CD4-positive, alpha-beta T cell (primary cell): ENCODE measurements at regions not wholly inside any gene's neighbourhood (a gene's known extent, or its start where the extent isn't known, plus 50 kb on each side); places are given as distances from the start of the nearest gene placed in this dataset.
"Not testable (repeated sequence)": the region's sequence is repeated elsewhere in the genome, so short reads cannot be mapped to it uniquely, and the experiment has no call there.

Experiments
- ATAC-seq: fragments of 200-7000 bp; cut with Tn5 transposase; one replicate; pipeline ENCODE4 v1.10.0; 2022; ENCODE audit warnings: mild to moderate bottlenecking; ENCODE audit not compliant: poor library complexity
- CTCF ChIA-PET: fragments of 350-600 bp; sonication (Branson Sonifier 250); formaldehyde crosslinking; loops from one replicate; lab custom pipeline; 2021; ENCODE audit warnings: antibody characterized with exemption, inconsistent platforms; lab: Charles Lee
- POLR2A ChIA-PET: fragments of 350-600 bp; sonication (Branson Sonifier 250); formaldehyde crosslinking; loops from one replicate; lab custom pipeline; 2021; ENCODE audit warnings: antibody characterized with exemption, inconsistent platforms; lab: Charles Lee
- DNase-seq, 14 experiments: peaks; one replicate each; pipeline ENCODE4 v3.0.0-alpha.2; 2013 to 2020; ENCODE audit warnings: mixed read lengths in 2 of 14
- H3K27ac ChIP-seq, 2 donors: one replicate each; pipeline versions ENCODE4 v1.5.1 to v1.7.0; 2013; ENCODE audit warnings: low read length in 2 of 2, low read depth in 1 of 2, mild to moderate bottlenecking in 1 of 2
- H3K27me3 ChIP-seq, 2 experiments: 1 replicate in 1 of 2; 2 replicates in 1 of 2; pipeline versions ENCODE4 v1.6.1 to v1.7.0; 2013; ENCODE audit warnings: low read length in 2 of 2, control low read depth in 1 of 2, mild to moderate bottlenecking in 1 of 2, moderate library complexity in 1 of 2; ENCODE audit not compliant: insufficient read depth in 2 of 2, control insufficient read depth in 1 of 2
- H3K36me3 ChIP-seq: one replicate; pipeline ENCODE4 v1.6.1; 2013; ENCODE audit warnings: low read length, control low read depth; ENCODE audit not compliant: insufficient read depth
- H3K4me1 ChIP-seq: one replicate; pipeline ENCODE4 v1.6.1; 2013; ENCODE audit warnings: low read length, control low read depth; ENCODE audit not compliant: insufficient read depth
- H3K4me3 ChIP-seq: one replicate; pipeline ENCODE4 v1.5.1; 2013; ENCODE audit warnings: mild to moderate bottlenecking, low read length, moderate library complexity
- H3K9me3 ChIP-seq, 2 experiments: 1 replicate in 1 of 2; 2 replicates in 1 of 2; pipeline versions ENCODE4 v1.6.1 to v1.7.0; 2013; ENCODE audit warnings: low read length in 2 of 2, mild to moderate bottlenecking in 2 of 2, control low read depth in 1 of 2, moderate library complexity in 1 of 2; ENCODE audit not compliant: control insufficient read depth in 1 of 2, insufficient read depth in 1 of 2
- H3K27ac Mint-ChIP-seq: one replicate; pipeline ENCODE4 v1.8.0; 2020; ENCODE audit warnings: mixed read lengths
- H3K27me3 Mint-ChIP-seq: one replicate; pipeline ENCODE4 v1.8.0; 2021; ENCODE audit warnings: mixed read lengths
- H3K36me3 Mint-ChIP-seq: one replicate; pipeline ENCODE4 v1.8.0; 2021; ENCODE audit warnings: low read depth, mixed read lengths
- H3K4me1 Mint-ChIP-seq: one replicate; pipeline ENCODE4 v1.8.0; 2021; ENCODE audit warnings: low read depth, mixed read lengths
- H3K4me3 Mint-ChIP-seq: one replicate; pipeline ENCODE4 v1.8.0; 2020; ENCODE audit warnings: mild to moderate bottlenecking, mixed read lengths
- H3K9me3 Mint-ChIP-seq: one replicate; pipeline ENCODE4 v1.8.0; 2020; ENCODE audit warnings: mixed read lengths
- CTCF ChIP-seq: fragments of 200-600 bp; IDR thresholded peaks from one replicate; pipeline ENCODE4 v1.8.0; 2022; ENCODE audit warnings: antibody characterized with exemption, mild to moderate bottlenecking
- intact Hi-C, 2 experiments: fragments of 100-400 bp; cut with DNase I in 1 of 2; cut with micrococcal nuclease in 1 of 2; formaldehyde crosslinking; loops; one replicate each; pipeline versions ENCODE4 v1.15.1 to v1.9.0; 2023 to 2025; cut with DNase I, micrococcal nuclease

- Histone ChIP-seq H3K27me3 (no peaks in the 10 kb centered on the region), H3K36me3 (no peaks in the 10 kb centered on the region), H3K27ac (no peak overlapping the region), H3K9me3 (peaks cover 0 to 12% of the 10 kb centered on the region in 2 experiments), H3K4me3 (no peak overlapping the region), H3K4me1 (no peaks in the 10 kb centered on the region)
- no peak for TF ChIP-seq CTCF
- H3K9me3 Mint-ChIP-seq, result no peaks in the 10 kb centered on the region
- ATAC-seq, result no peak
- no peak overlapping the region for H3K27ac Mint-ChIP-seq
- no peak overlapping the region for H3K4me3 Mint-ChIP-seq
- no peak for DNase-seq
- H3K36me3 Mint-ChIP-seq, result no peaks in the 10 kb centered on the region
- CTCF ChIA-PET, result no interaction called here
- POLR2A ChIA-PET, result no interaction called here
- no peaks in the 10 kb centered on the region for H3K27me3 Mint-ChIP-seq
- intact Hi-C loops, result no loop called here
- no peaks in the 10 kb centered on the region for H3K4me1 Mint-ChIP-seq
Measured at GRCh38 chr4:159937595-159937994, 834.7 kb downstream of the RAPGEF2 start.

- H3K36me3 Mint-ChIP-seq, CTCF ChIA-PET, H3K4me3 ChIP-seq, H3K4me3 Mint-ChIP-seq, DNase-seq, H3K4me1 ChIP-seq, H3K27ac ChIP-seq, H3K27ac Mint-ChIP-seq, H3K4me1 Mint-ChIP-seq, intact Hi-C loops, ATAC-seq, H3K27me3 Mint-ChIP-seq, H3K9me3 ChIP-seq, H3K27me3 ChIP-seq, H3K9me3 Mint-ChIP-seq, POLR2A ChIA-PET, H3K36me3 ChIP-seq: not testable (repeated sequence)
Measured at GRCh38 chr4:159939681-159940080, 836.8 kb downstream of the RAPGEF2 start.

GRCh38 chr4:159941076-159941475, 838.2 kb downstream of the RAPGEF2 start:
- H3K4me3 Mint-ChIP-seq, result no peak overlapping the region
- H3K4me1 Mint-ChIP-seq, result no peaks in the 10 kb centered on the region
- H3K27me3 Mint-ChIP-seq, result no peaks in the 10 kb centered on the region
- peaks cover 0 to 4% of the 10 kb centered on the region in 2 experiments for H3K9me3 ChIP-seq
- ChIA-PET POLR2A (no interaction called here), CTCF (no interaction called here)
- H3K27ac Mint-ChIP-seq, result no peak overlapping the region
- H3K27ac ChIP-seq, result no peak overlapping the region
- no peaks in the 10 kb centered on the region for H3K36me3 ChIP-seq
- DNase-seq (no peak), ATAC-seq (no peak)
- intact Hi-C loops, result no loop called here
- no peaks in the 10 kb centered on the region for H3K36me3 Mint-ChIP-seq
- H3K4me3 ChIP-seq, result no peak overlapping the region
- no peaks in the 10 kb centered on the region for H3K9me3 Mint-ChIP-seq
- H3K4me1 ChIP-seq, result no peaks in the 10 kb centered on the region
- no peak for TF ChIP-seq CTCF
- no peaks in the 10 kb centered on the region for H3K27me3 ChIP-seq

- Histone ChIP-seq H3K4me3 (no peak overlapping the region), H3K4me1 (no peaks in the 10 kb centered on the region), H3K27ac (no peak overlapping the region), H3K27me3 (no peaks in the 10 kb centered on the region), H3K36me3 (no peaks in the 10 kb centered on the region), H3K9me3 (peaks cover 0 to 4% of the 10 kb centered on the region in 2 experiments)
- Mint-ChIP-seq H3K4me1 (no peaks in the 10 kb centered on the region), H3K9me3 (no peaks in the 10 kb centered on the region), H3K36me3 (no peaks in the 10 kb centered on the region), H3K4me3 (no peak overlapping the region), H3K27ac (no peak overlapping the region), H3K27me3 (no peaks in the 10 kb centered on the region)
- intact Hi-C loops, result no loop called here
- ChIA-PET POLR2A (no interaction called here), CTCF (no interaction called here)
- no peak for ATAC-seq
- TF ChIP-seq CTCF, result no peak
- no peak for DNase-seq
Measured at GRCh38 chr4:159944477-159944876, 841.6 kb downstream of the RAPGEF2 start.
